ENCODE measurements at regions not wholly inside any gene's neighbourhood (a gene's known extent, or its start where the extent isn't known, plus 50 kb on each side); places are given as distances from the start of the nearest gene placed in this dataset.
"Not testable (repeated sequence)": the region's sequence is repeated elsewhere in the genome, so short reads cannot be mapped to it uniquely, and the experiment has no call there.

- ATAC-seq = no peak
- intact Hi-C loops (cut with DNase I) = no loop called here
These were observed 225.6 kb upstream of the JARID2 start for GRCh38 chr6:15020119-15020770.

GRCh38 chr6:15021074-15021473, 224.8 kb upstream of the JARID2 start:
- H3K4me1 ChIP-seq = no peaks in the 10 kb centered on the region
- WGBS, 3 donors = 80 to 93% (median 88%) methylated on average over 7 of the region's 7 CpGs
- intact Hi-C loops (cut with DNase I) = no loop called here
- no peak for ATAC-seq
- H3K27me3 ChIP-seq (ENCODE audit: insufficient read depth in 3 of 3, low read length in 2 of 3) = no peaks in the 10 kb centered on the region
- H3K9me3 ChIP-seq = no peaks in the 10 kb centered on the region
- TF ChIP-seq CTCF (IDR thresholded peaks at IDR 0.05) = no peak
- no peak overlapping the region for H3K27ac ChIP-seq
- no peaks in the 10 kb centered on the region for H3K36me3 ChIP-seq (ENCODE audit: insufficient read depth in 1 of 2, low read depth in 1 of 2)
- DNase-seq = no peak
- no peak overlapping the region for H3K4me3 ChIP-seq

More at GRCh38 chr6:15020119-15020770, 225.6 kb upstream of the JARID2 start:
- H3K4me1 ChIP-seq = no peaks in the 10 kb centered on the region
- TF ChIP-seq CTCF (IDR thresholded peaks at IDR 0.05) = no peak
- no peak for DNase-seq
- H3K4me3 ChIP-seq = no peak overlapping the region
- H3K36me3 ChIP-seq (ENCODE audit: insufficient read depth in 1 of 2, low read depth in 1 of 2) = no peaks in the 10 kb centered on the region
- H3K27me3 ChIP-seq (ENCODE audit: insufficient read depth in 3 of 3, low read length in 2 of 3) = no peaks in the 10 kb centered on the region
- no peaks in the 10 kb centered on the region for H3K9me3 ChIP-seq
- H3K27ac ChIP-seq = no peak overlapping the region
- 95 to 96% (median 96%) methylated on average over 8 of the region's 8 CpGs for whole genome bisulfite sequencing, 3 donors

DNA sequence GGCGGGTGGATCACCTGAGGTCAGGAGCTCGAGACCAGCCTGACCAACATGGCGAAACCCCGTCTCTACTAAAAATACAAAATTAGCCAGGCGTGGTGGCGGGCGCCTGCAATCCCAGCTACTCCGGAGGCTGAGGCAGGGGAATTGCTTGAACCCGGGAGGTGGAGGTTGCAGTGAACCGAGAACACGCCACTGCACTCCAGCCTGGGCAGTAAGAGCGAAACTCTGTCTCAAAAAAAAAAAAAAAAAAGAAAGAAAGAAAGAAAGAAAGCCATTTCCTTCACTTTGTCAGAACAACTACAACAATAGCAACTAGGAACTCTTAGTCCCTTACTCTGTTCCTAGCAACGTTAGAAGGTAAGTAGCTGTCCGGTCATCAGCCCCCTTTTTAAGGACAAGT, 222.9 kb upstream of the JARID2 start:
- H3K36me3 ChIP-seq (ENCODE audit: insufficient read depth in 1 of 2, low read depth in 1 of 2); H3K27ac ChIP-seq; H3K27me3 ChIP-seq (ENCODE audit: insufficient read depth in 3 of 3, low read length in 2 of 3); H3K4me3 ChIP-seq; DNase-seq; H3K9me3 ChIP-seq; ATAC-seq; intact Hi-C loops (cut with DNase I); H3K4me1 ChIP-seq: not testable (repeated sequence)
- WGBS, 3 donors = 94 to 95% (median 95%) methylated on average over 14 of the region's 14 CpGs

DNA sequence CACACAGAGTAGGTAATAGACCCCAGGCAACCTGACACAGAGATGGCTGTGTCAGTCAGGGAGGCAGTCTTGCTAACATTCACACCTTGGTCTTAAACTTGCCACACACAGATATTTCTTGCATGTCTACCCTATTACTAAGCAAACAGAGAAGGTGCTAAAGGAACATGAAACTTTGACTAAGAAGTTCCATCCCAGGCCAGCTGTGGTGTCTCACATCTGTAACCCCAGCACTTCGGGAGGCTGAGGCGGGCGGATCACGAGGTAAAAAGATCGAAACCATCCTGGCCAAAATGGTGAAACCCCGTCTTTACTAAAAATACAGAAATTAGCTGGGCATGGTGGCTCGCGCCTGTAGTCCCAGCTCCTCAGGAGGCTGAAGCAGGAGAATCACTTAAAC, 222.4 kb upstream of the JARID2 start:
- no peaks in the 10 kb centered on the region for H3K27me3 ChIP-seq (ENCODE audit: insufficient read depth in 3 of 3, low read length in 2 of 3)
- no peaks in the 10 kb centered on the region for H3K9me3 ChIP-seq
- 92 to 97% (median 94%) methylated on average over 8 of the region's 8 CpGs for WGBS, 3 donors
- no peak for DNase-seq
- ATAC-seq = no peak
- no peaks in the 10 kb centered on the region for H3K36me3 ChIP-seq (ENCODE audit: insufficient read depth in 1 of 2, low read depth in 1 of 2)
- peaks cover 5% of the 10 kb centered on the region for H3K4me1 ChIP-seq
- no peak overlapping the region for H3K4me3 ChIP-seq
- no peak overlapping the region for H3K27ac ChIP-seq
- intact Hi-C loops (cut with DNase I) = no loop called here
- no peak for TF ChIP-seq CTCF (IDR thresholded peaks at IDR 0.05)

- Histone ChIP-seq H3K27me3 (ENCODE audit: insufficient read depth in 3 of 3, low read length in 2 of 3) (no peaks in the 10 kb centered on the region), H3K9me3 (no peaks in the 10 kb centered on the region), H3K4me1 (peaks cover 5% of the 10 kb centered on the region), H3K27ac (no peak overlapping the region), H3K36me3 (ENCODE audit: insufficient read depth in 1 of 2, low read depth in 1 of 2) (no peaks in the 10 kb centered on the region), H3K4me3 (no peak overlapping the region)
- intact Hi-C loops (cut with DNase I) = no loop called here
- WGBS, 3 donors = 70 to 85% (median 83%) methylated on average over 3 of the region's 3 CpGs
- no peak for DNase-seq
- ATAC-seq = no peak
- TF ChIP-seq CTCF (IDR thresholded peaks at IDR 0.05) = no peak
These were observed 220.4 kb upstream of the JARID2 start for GRCh38 chr6:15025446-15025845.
